ENCODE measurements at regions not wholly inside any gene's neighbourhood (a gene's known extent, or its start where the extent isn't known, plus 50 kb on each side); places are given as distances from the start of the nearest gene placed in this dataset.
"Not testable (repeated sequence)": the region's sequence is repeated elsewhere in the genome, so short reads cannot be mapped to it uniquely, and the experiment has no call there.

DNA sequence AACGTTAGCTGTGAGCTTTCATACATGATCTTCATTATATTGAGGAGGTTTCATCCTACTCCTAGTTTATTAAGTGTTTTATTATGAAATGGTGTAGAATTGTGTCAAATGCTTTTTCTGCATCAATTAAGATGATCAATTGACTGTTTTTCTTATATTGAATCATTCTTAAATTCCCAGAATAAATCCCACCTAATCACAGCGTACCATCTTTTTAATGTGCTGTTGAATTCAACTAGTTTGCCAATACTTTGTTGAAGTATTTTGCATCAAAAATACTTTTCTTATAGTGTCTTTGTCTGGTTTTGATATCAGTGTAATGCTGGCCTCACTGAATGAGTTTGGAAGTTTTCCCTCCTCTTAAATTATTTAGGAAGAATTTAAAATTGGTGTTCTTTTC lies 138.6 kb upstream of the SGCG start:
- Histone ChIP-seq H3K9me2 (ENCODE audit: low read depth, low read length) (no peaks in the 10 kb centered on the region), H4K20me1 (ENCODE audit: insufficient read depth, low read length) (no peaks in the 10 kb centered on the region), H3K36me3 (ENCODE audit: insufficient read depth, low read length) (no peaks in the 10 kb centered on the region), H3K27ac (ENCODE audit: low read depth, low read length, poor library complexity, severe bottlenecking) (no peak overlapping the region), H3K9ac (ENCODE audit: low read length) (no peak overlapping the region), H3K79me2 (ENCODE audit: insufficient read depth, low read length) (no peaks in the 10 kb centered on the region), H3K9me3 (ENCODE audit: low read length) (no peaks in the 10 kb centered on the region), H3K27me3 (ENCODE audit: insufficient read depth, low read length) (no peaks in the 10 kb centered on the region), H3K4me3 (ENCODE audit: low read depth, low read length, poor library complexity, severe bottlenecking) (no peak overlapping the region), H2AFZ (ENCODE audit: low read length) (no peak overlapping the region), H3K4me1 (ENCODE audit: insufficient read depth, low read length, severe bottlenecking) (no peaks in the 10 kb centered on the region), H3K4me2 (ENCODE audit: low read length) (no peak overlapping the region), H3F3A (ENCODE audit: insufficient read depth, low read length) (no peaks in the 10 kb centered on the region)
- TF ChIP-seq, protein P1, sequence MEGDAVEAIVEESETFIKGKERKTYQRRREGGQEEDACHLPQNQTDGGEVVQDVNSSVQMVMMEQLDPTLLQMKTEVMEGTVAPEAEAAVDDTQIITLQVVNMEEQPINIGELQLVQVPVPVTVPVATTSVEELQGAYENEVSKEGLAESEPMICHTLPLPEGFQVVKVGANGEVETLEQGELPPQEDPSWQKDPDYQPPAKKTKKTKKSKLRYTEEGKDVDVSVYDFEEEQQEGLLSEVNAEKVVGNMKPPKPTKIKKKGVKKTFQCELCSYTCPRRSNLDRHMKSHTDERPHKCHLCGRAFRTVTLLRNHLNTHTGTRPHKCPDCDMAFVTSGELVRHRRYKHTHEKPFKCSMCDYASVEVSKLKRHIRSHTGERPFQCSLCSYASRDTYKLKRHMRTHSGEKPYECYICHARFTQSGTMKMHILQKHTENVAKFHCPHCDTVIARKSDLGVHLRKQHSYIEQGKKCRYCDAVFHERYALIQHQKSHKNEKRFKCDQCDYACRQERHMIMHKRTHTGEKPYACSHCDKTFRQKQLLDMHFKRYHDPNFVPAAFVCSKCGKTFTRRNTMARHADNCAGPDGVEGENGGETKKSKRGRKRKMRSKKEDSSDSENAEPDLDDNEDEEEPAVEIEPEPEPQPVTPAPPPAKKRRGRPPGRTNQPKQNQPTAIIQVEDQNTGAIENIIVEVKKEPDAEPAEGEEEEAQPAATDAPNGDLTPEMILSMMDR (IDR thresholded peaks at IDR 0.05; ENCODE audit: low read length) = no peak
- no peak for TF ChIP-seq EZH2 (IDR thresholded peaks at IDR 0.05; ENCODE audit: borderline replicate concordance, low read length)

DNA sequence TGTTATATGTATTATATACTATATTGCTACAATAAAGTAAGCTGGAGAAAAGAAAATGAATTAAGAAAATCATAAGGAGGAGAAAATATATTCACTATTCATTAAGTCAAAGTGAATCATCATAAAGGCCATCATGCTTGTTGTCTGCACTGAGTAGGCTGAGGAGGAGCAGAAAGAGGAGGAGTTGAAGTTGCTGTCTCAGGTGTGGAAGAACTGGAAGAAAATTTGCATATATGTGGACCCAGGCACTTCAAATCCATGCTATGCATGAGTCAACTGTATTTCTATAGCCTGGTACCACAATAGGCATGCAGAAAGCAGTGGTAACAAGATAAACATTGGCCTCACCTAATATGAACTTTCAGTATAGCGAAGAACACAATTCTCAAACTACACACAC lies 135.9 kb upstream of the SGCG start:
- H3K9ac ChIP-seq (ENCODE audit: low read length) = no peak overlapping the region
- no peaks in the 10 kb centered on the region for H3F3A ChIP-seq (ENCODE audit: insufficient read depth, low read length)
- no peaks in the 10 kb centered on the region for H3K4me1 ChIP-seq (ENCODE audit: insufficient read depth, low read length, severe bottlenecking)
- H4K20me1 ChIP-seq (ENCODE audit: insufficient read depth, low read length) = no peaks in the 10 kb centered on the region
- no peak overlapping the region for H3K27ac ChIP-seq (ENCODE audit: low read depth, low read length, poor library complexity, severe bottlenecking)
- H3K9me2 ChIP-seq (ENCODE audit: low read depth, low read length) = no peaks in the 10 kb centered on the region
- no peaks in the 10 kb centered on the region for H3K9me3 ChIP-seq (ENCODE audit: low read length)
- no peaks in the 10 kb centered on the region for H3K79me2 ChIP-seq (ENCODE audit: insufficient read depth, low read length)
- no peaks in the 10 kb centered on the region for H3K27me3 ChIP-seq (ENCODE audit: insufficient read depth, low read length)
- no peak overlapping the region for H3K4me3 ChIP-seq (ENCODE audit: low read depth, low read length, poor library complexity, severe bottlenecking)
- no peak for TF ChIP-seq EZH2 (IDR thresholded peaks at IDR 0.05; ENCODE audit: borderline replicate concordance, low read length)
- TF ChIP-seq, protein P1 (IDR thresholded peaks at IDR 0.05; ENCODE audit: low read length) = no peak
- no peaks in the 10 kb centered on the region for H3K36me3 ChIP-seq (ENCODE audit: insufficient read depth, low read length)
- no peak overlapping the region for H2AFZ ChIP-seq (ENCODE audit: low read length)
- H3K4me2 ChIP-seq (ENCODE audit: low read length) = no peak overlapping the region

DNA sequence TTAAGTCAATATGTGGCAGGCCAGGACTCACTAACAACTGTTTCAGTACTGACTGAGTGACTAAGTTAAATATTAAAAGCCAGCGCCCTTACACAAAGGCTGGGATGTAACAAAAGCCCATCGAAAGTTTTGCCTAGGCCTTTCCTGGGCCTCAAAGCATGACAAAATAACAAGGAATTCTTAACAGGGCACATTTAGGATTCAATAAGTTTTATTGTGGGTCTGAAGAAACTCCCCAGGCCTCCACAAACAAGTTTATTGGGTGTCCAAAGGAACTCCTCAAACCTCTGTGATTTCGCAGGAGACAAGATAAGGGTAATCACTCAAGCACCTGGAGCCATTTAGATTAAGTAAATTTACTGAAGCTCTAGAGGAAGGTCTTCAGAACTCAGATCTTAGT lies 130.7 kb upstream of the SGCG start:
- H3K4me1 ChIP-seq (ENCODE audit: insufficient read depth, low read length, severe bottlenecking) = no peaks in the 10 kb centered on the region
- H3K9me2 ChIP-seq (ENCODE audit: low read depth, low read length) = no peaks in the 10 kb centered on the region
- TF ChIP-seq, protein P1 (IDR thresholded peaks at IDR 0.05; ENCODE audit: low read length) = no peak
- TF ChIP-seq EZH2 (IDR thresholded peaks at IDR 0.05; ENCODE audit: borderline replicate concordance, low read length) = no peak
- no peaks in the 10 kb centered on the region for H3K79me2 ChIP-seq (ENCODE audit: insufficient read depth, low read length)
- no peaks in the 10 kb centered on the region for H3K9me3 ChIP-seq (ENCODE audit: low read length)
- H3K9ac ChIP-seq (ENCODE audit: low read length) = no peak overlapping the region
- no peaks in the 10 kb centered on the region for H4K20me1 ChIP-seq (ENCODE audit: insufficient read depth, low read length)
- no peak overlapping the region for H3K4me3 ChIP-seq (ENCODE audit: low read depth, low read length, poor library complexity, severe bottlenecking)
- H3K27ac ChIP-seq (ENCODE audit: low read depth, low read length, poor library complexity, severe bottlenecking) = no peak overlapping the region
- no peaks in the 10 kb centered on the region for H3K27me3 ChIP-seq (ENCODE audit: insufficient read depth, low read length)
- H3K36me3 ChIP-seq (ENCODE audit: insufficient read depth, low read length) = no peaks in the 10 kb centered on the region
- H3K4me2 ChIP-seq (ENCODE audit: low read length) = no peak overlapping the region
- H2AFZ ChIP-seq (ENCODE audit: low read length) = no peak overlapping the region
- no peaks in the 10 kb centered on the region for H3F3A ChIP-seq (ENCODE audit: insufficient read depth, low read length)

DNA sequence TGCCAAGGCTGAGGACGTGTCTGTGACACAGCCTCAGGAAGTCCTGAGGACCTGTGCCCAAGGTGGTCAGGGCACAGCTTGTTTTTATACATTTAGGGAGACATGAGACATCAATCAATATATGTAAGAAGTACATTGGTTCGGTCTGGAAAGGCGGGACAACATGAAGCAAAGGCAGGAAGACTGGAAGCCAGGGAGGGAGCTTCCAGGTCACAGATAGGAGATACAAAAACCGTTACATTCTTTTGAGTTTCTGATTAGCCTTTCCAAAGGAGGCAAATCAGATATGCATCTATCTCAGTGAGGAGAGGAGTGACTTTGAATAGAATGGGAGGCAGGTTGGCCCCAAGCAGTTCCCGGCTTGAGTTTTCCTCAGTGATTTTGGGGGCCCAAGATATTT lies 127.1 kb upstream of the SGCG start:
- not testable (repeated sequence) for H3K9me2 ChIP-seq (ENCODE audit: low read depth, low read length); H3K9ac ChIP-seq (ENCODE audit: low read length); H3K79me2 ChIP-seq (ENCODE audit: insufficient read depth, low read length); H2AFZ ChIP-seq (ENCODE audit: low read length); H4K20me1 ChIP-seq (ENCODE audit: insufficient read depth, low read length); H3F3A ChIP-seq (ENCODE audit: insufficient read depth, low read length); H3K4me2 ChIP-seq (ENCODE audit: low read length); H3K4me3 ChIP-seq (ENCODE audit: low read depth, low read length, poor library complexity, severe bottlenecking); H3K36me3 ChIP-seq (ENCODE audit: insufficient read depth, low read length); H3K9me3 ChIP-seq (ENCODE audit: low read length); H3K4me1 ChIP-seq (ENCODE audit: insufficient read depth, low read length, severe bottlenecking); H3K27me3 ChIP-seq (ENCODE audit: insufficient read depth, low read length); H3K27ac ChIP-seq (ENCODE audit: low read depth, low read length, poor library complexity, severe bottlenecking)
